LNCaP clone FGC (cell line): ENCODE measurements at regions not wholly inside any gene's neighbourhood (a gene's known extent, or its start where the extent isn't known, plus 50 kb on each side); places are given as distances from the start of the nearest gene placed in this dataset.

Experiments used
- DNase-seq: peaks from one replicate; pipeline ENCODE4 v3.0.0-alpha.2; 2011; ENCODE audit warnings: low read depth
- H3K4me3 ChIP-seq: 2 replicates; pipeline ENCODE4 v1.5.1; 2011; ENCODE audit warnings: mild to moderate bottlenecking, low read depth, low read length, control low read depth
- TF ChIP-seq, protein P1 (sequence below): IDR thresholded peaks from 2 replicates; pipeline ENCODE4 v1.5.1; 2012; ENCODE audit warnings: mild to moderate bottlenecking; ENCODE audit not compliant: control insufficient read depth, insufficient read depth; ENCODE audit errors: extremely low read depth

DNA sequence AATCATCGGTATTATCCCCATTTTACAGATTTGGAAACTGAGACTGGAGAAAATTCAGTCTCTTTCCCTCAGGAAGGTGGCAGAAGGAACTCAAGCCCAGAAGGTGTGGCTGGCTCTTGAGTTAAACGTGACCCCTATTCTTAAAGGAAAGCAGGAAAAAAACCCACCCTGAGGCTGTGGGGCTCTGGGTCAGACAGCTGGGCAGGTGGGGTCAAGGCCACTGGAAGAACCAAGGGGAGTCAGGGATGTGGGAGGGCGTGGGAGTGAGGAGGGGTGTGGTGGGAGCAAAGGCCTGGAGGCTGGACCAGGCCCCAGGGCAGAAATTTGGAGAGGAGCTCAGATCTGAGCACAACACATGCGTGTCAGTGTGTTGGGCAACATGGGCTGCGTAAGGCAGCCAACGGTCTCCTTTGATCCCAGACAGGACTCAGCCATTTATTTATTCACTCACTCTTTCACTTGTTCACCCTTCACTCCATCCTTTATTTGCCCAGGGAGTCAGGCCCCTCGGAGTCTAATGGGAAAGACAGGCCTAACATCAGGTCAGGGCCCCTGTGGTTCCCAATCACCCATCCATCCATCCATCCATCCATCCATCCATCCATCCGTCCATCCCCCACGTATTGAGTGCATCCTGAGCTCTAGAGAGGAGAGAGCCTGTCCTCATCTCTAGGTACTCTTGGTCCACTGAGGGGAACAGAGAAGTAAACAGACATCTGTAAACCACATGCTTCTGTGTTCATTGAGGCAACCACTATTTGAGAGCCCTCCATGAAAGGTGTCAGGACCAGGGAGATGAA lies 165.0 kb downstream of the VEGFA start:
- DNase-seq, result no peak
- H3K4me3 ChIP-seq, result no peak overlapping the region
- TF ChIP-seq, protein P1, sequence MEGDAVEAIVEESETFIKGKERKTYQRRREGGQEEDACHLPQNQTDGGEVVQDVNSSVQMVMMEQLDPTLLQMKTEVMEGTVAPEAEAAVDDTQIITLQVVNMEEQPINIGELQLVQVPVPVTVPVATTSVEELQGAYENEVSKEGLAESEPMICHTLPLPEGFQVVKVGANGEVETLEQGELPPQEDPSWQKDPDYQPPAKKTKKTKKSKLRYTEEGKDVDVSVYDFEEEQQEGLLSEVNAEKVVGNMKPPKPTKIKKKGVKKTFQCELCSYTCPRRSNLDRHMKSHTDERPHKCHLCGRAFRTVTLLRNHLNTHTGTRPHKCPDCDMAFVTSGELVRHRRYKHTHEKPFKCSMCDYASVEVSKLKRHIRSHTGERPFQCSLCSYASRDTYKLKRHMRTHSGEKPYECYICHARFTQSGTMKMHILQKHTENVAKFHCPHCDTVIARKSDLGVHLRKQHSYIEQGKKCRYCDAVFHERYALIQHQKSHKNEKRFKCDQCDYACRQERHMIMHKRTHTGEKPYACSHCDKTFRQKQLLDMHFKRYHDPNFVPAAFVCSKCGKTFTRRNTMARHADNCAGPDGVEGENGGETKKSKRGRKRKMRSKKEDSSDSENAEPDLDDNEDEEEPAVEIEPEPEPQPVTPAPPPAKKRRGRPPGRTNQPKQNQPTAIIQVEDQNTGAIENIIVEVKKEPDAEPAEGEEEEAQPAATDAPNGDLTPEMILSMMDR, result no peak

DNA sequence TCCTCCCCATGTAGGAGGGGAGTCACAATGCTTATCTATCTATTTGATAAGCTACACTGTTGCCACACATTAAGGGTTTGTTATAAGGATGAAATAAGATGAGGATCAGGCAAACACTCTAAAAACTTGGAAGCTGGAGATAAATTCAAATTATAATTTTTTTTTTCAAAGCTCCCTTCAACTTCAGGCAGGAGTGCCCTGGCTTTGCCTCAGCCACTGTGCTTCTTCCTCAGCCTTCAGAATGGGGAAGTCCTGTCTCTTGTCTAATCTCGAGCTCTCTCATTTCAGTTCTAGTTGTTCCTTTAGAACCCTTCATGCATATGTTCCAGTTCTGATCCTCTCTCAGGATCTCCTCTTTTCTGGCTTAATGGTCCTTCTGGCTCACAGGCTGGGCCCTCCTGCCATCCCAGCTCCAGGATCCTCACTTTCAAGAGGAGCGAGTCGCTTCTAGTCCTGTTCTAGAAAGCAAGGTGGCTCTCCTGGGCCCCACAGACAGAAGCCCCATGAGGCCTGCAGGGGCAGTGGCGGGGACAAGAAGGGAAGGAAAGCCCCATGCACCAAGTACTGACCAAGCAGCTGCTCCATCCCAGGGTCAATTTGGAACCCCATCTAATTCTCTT lies 164.3 kb downstream of the VEGFA start:
- no peak overlapping the region for H3K4me3 ChIP-seq
- DNase-seq, result no peak

GRCh38 chr6:43933148-43933885 lies 163.3 kb downstream of the VEGFA start:
- H3K4me3 ChIP-seq, result no peak overlapping the region
- no peak for DNase-seq
- TF ChIP-seq, protein P1, result no peak

More for the DNA sequence above, 164.3 kb downstream of the VEGFA start:
- TF ChIP-seq, protein P1, result no peak

- TF ChIP-seq, protein P1, result no peak
- no peak for DNase-seq
- H3K4me3 ChIP-seq, result no peak overlapping the region
Measured at GRCh38 chr6:43932259-43933147, 162.5 kb downstream of the VEGFA start.

DNA sequence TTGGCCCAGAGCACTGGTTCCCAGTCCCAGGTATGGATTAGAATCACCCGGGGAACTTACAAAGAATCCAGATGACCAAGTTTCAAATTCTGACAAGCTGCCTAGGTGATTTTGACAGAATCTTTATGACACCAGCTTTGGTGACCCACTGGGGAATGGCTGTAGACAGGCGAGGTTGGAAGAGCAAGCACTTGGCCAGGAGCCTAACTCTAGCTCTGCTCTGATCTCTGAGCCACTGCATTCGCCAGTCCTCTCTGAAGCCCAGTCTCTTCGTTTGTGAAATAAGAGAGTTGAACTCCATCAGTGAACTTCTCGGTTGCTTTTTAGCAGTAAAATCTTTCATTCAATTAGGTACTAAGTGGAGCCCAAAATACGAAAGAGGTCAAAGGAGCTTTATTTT lies 161.2 kb downstream of the VEGFA start:
- DNase-seq, result no peak

More for the DNA sequence above, 161.2 kb downstream of the VEGFA start:
- no peak overlapping the region for H3K4me3 ChIP-seq
- TF ChIP-seq, protein P1, result no peak
